Upper lobe of left lung (tissue), 6 donors: ENCODE measurements at regions not wholly inside any gene's neighbourhood (a gene's known extent, or its start where the extent isn't known, plus 50 kb on each side); places are given as distances from the start of the nearest gene placed in this dataset.

Source experiments
- ATAC-seq, 2 donors: fragments of 200-7000 bp; cut with Tn5 transposase; one replicate each; pipeline ENCODE4 v1.9.1; 2022; ENCODE audit warnings: mild to moderate bottlenecking in 2 of 2, moderate library complexity in 2 of 2; ENCODE audit not compliant: low FRiP score in 2 of 2
- DNase-seq, 2 donors: peaks; one replicate each; pipeline ENCODE4 v3.0.0-alpha.2; 2019 to 2020
- H3K27ac ChIP-seq, 4 donors: fragments of 200-600 bp; sonication (generic); one replicate each; pipeline ENCODE4 v1.5.1; 2016 to 2019
- H3K27me3 ChIP-seq, 4 donors: fragments of 200-600 bp; sonication (generic); one replicate each; pipeline ENCODE4 v1.5.1; 2017 to 2019
- H3K36me3 ChIP-seq, 4 donors: fragments of 200-600 bp; sonication (generic); one replicate each; pipeline ENCODE4 v1.5.1; 2016 to 2019
- H3K4me1 ChIP-seq, 4 donors: fragments of 200-600 bp; sonication (generic); one replicate each; pipeline ENCODE4 v1.5.1; 2018 to 2019
- H3K4me3 ChIP-seq, 4 donors: fragments of 200-600 bp; sonication (generic); one replicate each; pipeline ENCODE4 v1.5.1; 2017 to 2019; ENCODE audit warnings: mild to moderate bottlenecking in 2 of 4, moderate library complexity in 1 of 4
- H3K9me3 ChIP-seq, 4 donors: fragments of 200-600 bp; sonication (generic); one replicate each; pipeline ENCODE4 v1.5.1; 2018 to 2019
- CTCF ChIP-seq, 6 experiments: fragments of 450-650 bp in 4 of 6; fragments of 200-600 bp in 2 of 6; sonication (generic) in 2 of 6; IDR thresholded peaks; one replicate each; pipeline ENCODE4 v1.5.1; 2016 to 2019; ENCODE audit warnings: antibody characterized with exemption in 6 of 6
- EP300 ChIP-seq, 4 donors: sonication (generic); formaldehyde crosslinking; IDR thresholded peaks; one replicate each; pipeline ENCODE4 v1.5.1; 2017; ENCODE audit warnings: antibody characterized with exemption in 4 of 4, control low read depth in 2 of 4
- POLR2A ChIP-seq, 4 donors: fragments of 450-650 bp; IDR thresholded peaks; one replicate each; pipeline ENCODE4 v1.5.1; 2016 to 2017; ENCODE audit warnings: antibody characterized with exemption in 4 of 4, mild to moderate bottlenecking in 2 of 4
- POLR2AphosphoS5 ChIP-seq, 2 donors: sonication (generic); formaldehyde crosslinking; IDR thresholded peaks; one replicate each; pipeline ENCODE4 v1.5.1; 2017; ENCODE audit warnings: antibody characterized with exemption in 2 of 2
- WGBS, 2 donors: methylation state at CpG; one replicate each; pipeline ENCODE4 v1.1.5; 2017 to 2018; 5-methylcytosine and 5-hydroxymethylcytosine counted together
- donor health status: DM: no; HTN: no; CAD: no; lungs with moderate emphysema.
- donor health status: DM: no; HTN: yes; CAD: no; lungs with severe emphysema.

GRCh38 chr7:52249741-52250140 is 785.7 kb upstream of the POM121L12 start:
- no peak overlapping the region for H3K4me3 ChIP-seq
- ATAC-seq (no peak), DNase-seq (no peak)
- no peaks in the 10 kb centered on the region for H3K9me3 ChIP-seq
- no peaks in the 10 kb centered on the region for H3K36me3 ChIP-seq
- TF ChIP-seq POLR2A (IDR thresholded peaks at IDR 0.05): no peak
- H3K27me3 ChIP-seq: no peaks in the 10 kb centered on the region
- 75 to 80% methylated on average over 6 of the region's 6 CpGs for WGBS, 2 donors
- no peak overlapping the region for H3K27ac ChIP-seq
- H3K4me1 ChIP-seq: no peaks in the 10 kb centered on the region

- Histone ChIP-seq H3K36me3 (no peaks in the 10 kb centered on the region), H3K4me3 (no peak overlapping the region), H3K4me1 (no peaks in the 10 kb centered on the region), H3K27ac (no peak overlapping the region), H3K9me3 (no peaks in the 10 kb centered on the region), H3K27me3 (no peaks in the 10 kb centered on the region)
- ATAC-seq (no peak), DNase-seq (no peak)
- 84 to 88% methylated on average over 4 of the region's 4 CpGs for WGBS, 2 donors
- TF ChIP-seq EP300 (IDR thresholded peaks at IDR 0.05) (no peak), CTCF (IDR thresholded peaks at IDR 0.05) (no peak), POLR2AphosphoS5 (IDR thresholded peaks at IDR 0.05) (no peak), POLR2A (IDR thresholded peaks at IDR 0.05) (no peak)
Observed at GRCh38 chr7:52247518-52247917, 787.9 kb upstream of the POM121L12 start.

GRCh38 chr7:52243685-52244084 is 791.7 kb upstream of the POM121L12 start:
- Histone ChIP-seq H3K4me3 (no peak overlapping the region), H3K4me1 (no peaks in the 10 kb centered on the region), H3K9me3 (no peaks in the 10 kb centered on the region), H3K27me3 (no peaks in the 10 kb centered on the region), H3K27ac (no peak overlapping the region), H3K36me3 (no peaks in the 10 kb centered on the region)
- 45 to 92% methylated on average over 3 of the region's 3 CpGs for WGBS, 2 donors
- DNase-seq: no peak
- ATAC-seq: no peak
- TF ChIP-seq POLR2A (IDR thresholded peaks at IDR 0.05) (no peak), POLR2AphosphoS5 (IDR thresholded peaks at IDR 0.05) (no peak), CTCF (IDR thresholded peaks at IDR 0.05) (no peak), EP300 (IDR thresholded peaks at IDR 0.05) (no peak)

- H3K36me3 ChIP-seq: no peaks in the 10 kb centered on the region
- ATAC-seq (no peak), DNase-seq (no peak)
- H3K27me3 ChIP-seq: no peaks in the 10 kb centered on the region
- no peaks in the 10 kb centered on the region for H3K4me1 ChIP-seq
- no peak for TF ChIP-seq POLR2AphosphoS5 (IDR thresholded peaks at IDR 0.05)
- no peak for TF ChIP-seq POLR2A (IDR thresholded peaks at IDR 0.05)
- TF ChIP-seq EP300 (IDR thresholded peaks at IDR 0.05): no peak
- no peak for TF ChIP-seq CTCF (IDR thresholded peaks at IDR 0.05)
- no peak overlapping the region for H3K27ac ChIP-seq
- H3K4me3 ChIP-seq: no peak overlapping the region
- WGBS, 2 donors: 61 to 77% methylated on average over 2 of the region's 2 CpGs
- peaks cover 0 to 19% (median 5%) of the 10 kb centered on the region in 4 donors for H3K9me3 ChIP-seq
Observed at GRCh38 chr7:52233248-52233647, 802.2 kb upstream of the POM121L12 start.

- Histone ChIP-seq H3K36me3 (no peaks in the 10 kb centered on the region), H3K27me3 (no peaks in the 10 kb centered on the region), H3K27ac (no peak overlapping the region), H3K9me3 (no peaks in the 10 kb centered on the region), H3K4me1 (no peaks in the 10 kb centered on the region), H3K4me3 (no peak overlapping the region)
- ATAC-seq: no peak
- DNase-seq: no peak
- no peak for TF ChIP-seq POLR2AphosphoS5 (IDR thresholded peaks at IDR 0.05)
- no peak for TF ChIP-seq POLR2A (IDR thresholded peaks at IDR 0.05)
- no peak for TF ChIP-seq CTCF (IDR thresholded peaks at IDR 0.05)
- no peak for TF ChIP-seq EP300 (IDR thresholded peaks at IDR 0.05)
- 82 to 89% methylated on average over 3 of the region's 3 CpGs for WGBS, 2 donors
Observed at GRCh38 chr7:52211930-52212329, 823.5 kb upstream of the POM121L12 start.
